Astrocyte (in vitro differentiated cells and primary cell): ENCODE measurements at regions not wholly inside any gene's neighbourhood (a gene's known extent, or its start where the extent isn't known, plus 50 kb on each side); places are given as distances from the start of the nearest gene placed in this dataset.

ENCODE experiments used
- DNase-seq: peaks from one replicate; pipeline ENCODE4 v3.0.0-alpha.2; 2010; ENCODE audit warnings: low read depth
- FAIRE-seq: peaks from 2 replicates; lab custom pipeline; 2011; peaks lifted over from hg19 to GRCh38; lab: Jason Lieb, UNC
- H2AFZ ChIP-seq: 2 replicates; pipeline ENCODE4 v1.6.0; 2012; ENCODE audit warnings: low read depth, low read length, inconsistent platforms
- H3K27ac ChIP-seq: 2 replicates; pipeline ENCODE4 v1.5.1; 2011; ENCODE audit warnings: low read depth, low read length, inconsistent platforms
- H3K27me3 ChIP-seq: 2 replicates; pipeline ENCODE4 v1.6.0; 2011; ENCODE audit warnings: low read length, inconsistent platforms; ENCODE audit not compliant: insufficient read depth
- H3K36me3 ChIP-seq: 2 replicates; pipeline ENCODE4 v1.5.1; 2011; ENCODE audit warnings: low read length, inconsistent platforms; ENCODE audit not compliant: insufficient read depth
- H3K4me1 ChIP-seq: 2 replicates; pipeline ENCODE4 v1.5.1; 2011; ENCODE audit warnings: low read length, inconsistent platforms; ENCODE audit not compliant: insufficient read depth
- H3K4me2 ChIP-seq: 2 replicates; pipeline ENCODE4 v1.6.0; 2012; ENCODE audit warnings: low read length, inconsistent platforms
- H3K4me3 ChIP-seq: 2 replicates; pipeline ENCODE4 v1.5.1; 2011; ENCODE audit warnings: low read depth, mild to moderate bottlenecking, low read length, inconsistent platforms; ENCODE audit not compliant: insufficient read depth
- H3K79me2 ChIP-seq: 2 replicates; pipeline ENCODE4 v1.6.0; 2012; ENCODE audit warnings: mild to moderate bottlenecking, low read length, inconsistent platforms; ENCODE audit not compliant: insufficient read depth
- H3K9ac ChIP-seq: 2 replicates; pipeline ENCODE4 v1.6.0; 2012; ENCODE audit warnings: mild to moderate bottlenecking, low read length, inconsistent platforms
- H3K9me3 ChIP-seq: 2 replicates; pipeline ENCODE4 v1.5.1; 2012; ENCODE audit warnings: low read depth, mild to moderate bottlenecking, low read length, inconsistent platforms; ENCODE audit not compliant: insufficient read depth
- H4K20me1 ChIP-seq: 2 replicates; pipeline ENCODE4 v1.6.0; 2012; ENCODE audit warnings: low read length, inconsistent platforms; ENCODE audit not compliant: insufficient read depth
- H3K27ac Mint-ChIP-seq: one replicate; pipeline ENCODE4 v1.8.0; 2021; ENCODE audit warnings: mild to moderate bottlenecking, mixed read lengths; ENCODE audit not compliant: unreplicated experiment
- H3K27me3 Mint-ChIP-seq: one replicate; pipeline ENCODE4 v1.8.0; 2021; ENCODE audit warnings: low read depth, mixed read lengths; ENCODE audit not compliant: unreplicated experiment
- H3K36me3 Mint-ChIP-seq: one replicate; pipeline ENCODE4 v1.8.0; 2021; ENCODE audit warnings: low read depth, mixed read lengths; ENCODE audit not compliant: unreplicated experiment
- H3K4me1 Mint-ChIP-seq: one replicate; pipeline ENCODE4 v1.8.0; 2021; ENCODE audit warnings: low read depth, mixed read lengths; ENCODE audit not compliant: unreplicated experiment
- H3K4me3 Mint-ChIP-seq: one replicate; pipeline ENCODE4 v1.8.0; 2021; ENCODE audit warnings: mild to moderate bottlenecking, moderate library complexity, mixed read lengths; ENCODE audit not compliant: unreplicated experiment
- H3K9me3 Mint-ChIP-seq: one replicate; pipeline ENCODE4 v1.8.0; 2021; ENCODE audit warnings: mild to moderate bottlenecking, mixed read lengths; ENCODE audit not compliant: unreplicated experiment
- CTCF ChIP-seq: IDR thresholded peaks from 2 replicates; pipeline ENCODE4 v1.5.1; 2011; ENCODE audit warnings: low read depth, mild to moderate bottlenecking, inconsistent platforms, low read length, moderate library complexity; ENCODE audit not compliant: insufficient read depth
- EZH2 ChIP-seq: IDR thresholded peaks from 2 replicates; pipeline ENCODE4 v1.6.1; 2012; ENCODE audit warnings: mild to moderate bottlenecking, low read length, inconsistent platforms; ENCODE audit not compliant: insufficient read depth

DNA sequence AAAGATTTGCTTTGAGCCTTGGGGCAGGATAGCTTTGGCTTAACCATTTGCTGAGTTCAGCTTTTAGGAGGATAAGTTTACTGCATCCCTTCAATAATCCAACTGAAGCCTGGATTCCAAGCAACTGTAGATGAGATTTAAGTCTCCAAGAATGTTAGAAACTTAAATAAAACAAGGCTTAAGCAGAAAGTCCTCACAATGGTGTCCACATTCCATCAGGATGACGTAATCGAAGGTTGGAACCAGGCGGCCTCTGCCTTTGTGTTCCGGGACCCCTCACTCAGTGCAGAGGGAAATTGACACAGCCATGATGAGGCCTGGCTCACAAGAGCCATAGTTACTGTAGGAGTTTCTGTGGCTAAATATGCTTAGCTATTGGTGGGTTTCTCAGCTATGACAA lies 260.4 kb downstream of the LPIN1 start:
- FAIRE-seq (no peak), DNase-seq (peak; percentile 65)
- H3K36me3 Mint-ChIP-seq, result no peaks in the 10 kb centered on the region
- Histone ChIP-seq H3K9ac (no peak overlapping the region), H3K4me2 (peak overlapping the region; percentile 34), H3K36me3 (no peaks in the 10 kb centered on the region), H3K79me2 (no peaks in the 10 kb centered on the region), H2AFZ (peak overlapping the region; percentile 28), H3K4me3 (no peak overlapping the region), H3K27me3 (no peaks in the 10 kb centered on the region), H4K20me1 (no peaks in the 10 kb centered on the region), H3K4me1 (peaks cover 14% of the 10 kb centered on the region), H3K27ac (no peak overlapping the region), H3K9me3 (no peaks in the 10 kb centered on the region)
- H3K4me3 Mint-ChIP-seq, result no peak overlapping the region
- peaks cover 37% of the 10 kb centered on the region for H3K4me1 Mint-ChIP-seq
- peaks cover 6% of the 10 kb centered on the region for H3K9me3 Mint-ChIP-seq
- H3K27me3 Mint-ChIP-seq, result no peaks in the 10 kb centered on the region
- TF ChIP-seq EZH2, result no peak
- no peak for TF ChIP-seq CTCF
- H3K27ac Mint-ChIP-seq, result peak overlapping the region; percentile 79

DNA sequence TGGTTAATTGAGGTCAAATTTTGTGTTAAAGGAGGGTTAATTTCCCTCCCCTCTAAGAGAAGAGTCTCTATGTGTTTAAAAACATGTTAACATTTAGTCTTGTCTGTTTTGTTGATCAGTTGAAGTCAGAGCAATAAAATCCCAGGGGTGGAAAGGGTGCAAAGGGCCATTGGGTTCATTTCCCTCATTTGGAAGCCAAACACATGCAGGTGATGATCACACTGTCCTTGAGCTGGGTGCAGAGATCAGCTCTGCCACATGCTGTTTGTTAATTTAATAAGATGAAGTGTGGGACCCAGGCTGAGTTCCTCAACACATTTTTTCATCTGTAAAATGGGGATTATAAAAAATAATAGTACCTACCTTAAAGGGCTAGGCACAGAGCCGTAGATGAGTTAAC lies 260.9 kb downstream of the LPIN1 start:
- H3K4me1 ChIP-seq, result peaks cover 14% of the 10 kb centered on the region
- no peak overlapping the region for H3K27ac ChIP-seq
- DNase-seq, result no peak
- Mint-ChIP-seq H3K27me3 (no peaks in the 10 kb centered on the region), H3K4me3 (no peak overlapping the region), H3K9me3 (peaks cover 6% of the 10 kb centered on the region), H3K36me3 (no peaks in the 10 kb centered on the region), H3K27ac (peak overlapping the region; percentile 79), H3K4me1 (peaks cover 37% of the 10 kb centered on the region)
- H4K20me1 ChIP-seq, result no peaks in the 10 kb centered on the region
- no peaks in the 10 kb centered on the region for H3K36me3 ChIP-seq
- TF ChIP-seq CTCF (no peak), EZH2 (no peak)
- no peak for FAIRE-seq
- no peak overlapping the region for H3K4me2 ChIP-seq
- H3K4me3 ChIP-seq, result no peak overlapping the region
- peak overlapping the region; percentile 28 for H2AFZ ChIP-seq
- H3K79me2 ChIP-seq, result no peaks in the 10 kb centered on the region
- H3K9ac ChIP-seq, result no peak overlapping the region
- no peaks in the 10 kb centered on the region for H3K27me3 ChIP-seq
- H3K9me3 ChIP-seq, result no peaks in the 10 kb centered on the region

- Mint-ChIP-seq H3K27ac (peak overlapping the region; percentile 50), H3K4me3 (no peak overlapping the region), H3K4me1 (peaks cover 33% of the 10 kb centered on the region), H3K9me3 (peaks cover 2% of the 10 kb centered on the region), H3K36me3 (no peaks in the 10 kb centered on the region), H3K27me3 (no peaks in the 10 kb centered on the region)
- TF ChIP-seq EZH2, result no peak
- no peak for TF ChIP-seq CTCF
- Histone ChIP-seq H3K4me1 (peaks cover 14% of the 10 kb centered on the region), H4K20me1 (no peaks in the 10 kb centered on the region), H3K79me2 (no peaks in the 10 kb centered on the region), H3K4me2 (no peak overlapping the region), H3K4me3 (no peak overlapping the region), H2AFZ (no peak overlapping the region), H3K9ac (no peak overlapping the region), H3K27ac (no peak overlapping the region), H3K9me3 (no peaks in the 10 kb centered on the region), H3K27me3 (no peaks in the 10 kb centered on the region), H3K36me3 (no peaks in the 10 kb centered on the region)
- FAIRE-seq (no peak), DNase-seq (peak; percentile 61)
Observed at GRCh38 chr2:12008425-12009061, 262.1 kb downstream of the LPIN1 start.
